K562 (cell line): ENCODE measurements at regions not wholly inside any gene's neighbourhood (a gene's known extent, or its start where the extent isn't known, plus 50 kb on each side); places are given as distances from the start of the nearest gene placed in this dataset.

Experiments used
- ARHGAP35 ChIP-seq: fragments of 450-650 bp; IDR thresholded peaks from 2 replicates; pipeline ENCODE4 v1.6.1; 2018; ENCODE audit not compliant: partially characterized antibody
- KHSRP ChIP-seq: fragments of 450-650 bp; IDR thresholded peaks from 2 replicates; pipeline ENCODE4 v1.6.1; 2017
- KLF16 ChIP-seq: IDR thresholded peaks from 2 replicates; pipeline ENCODE4 v1.6.1; 2016; ENCODE audit warnings: antibody characterized with exemption
- ZNF384 ChIP-seq: IDR thresholded peaks from 2 replicates; pipeline ENCODE4 v1.6.1; 2012; ENCODE audit warnings: low read depth, low read length, improper control_type of control experiment
- ZNF75A ChIP-seq: fragments of 450-650 bp; formaldehyde crosslinking; IDR thresholded peaks from 2 replicates; pipeline ENCODE4 v1.4.0; 2020; ENCODE audit warnings: mild to moderate bottlenecking
- TF ChIP-seq, protein P1 (sequence below), 2 experiments: IDR thresholded peaks in 1 of 2; conservative IDR thresholded peaks in 1 of 2; 2 replicates each; pipeline ENCODE4 v1.6.1; 2016; ENCODE audit warnings: low read depth in 2 of 2, mild to moderate bottlenecking in 1 of 2, missing compliant biosample characterization in 1 of 2, missing genetic modification characterization in 1 of 2, moderate library complexity in 1 of 2
- TF ChIP-seq, protein P2 (sequence below): fragments of 250-450 bp; sonication (Bioruptor Pico); IDR thresholded peaks from 2 replicates; pipeline ENCODE4 v1.8.0; 2022; ENCODE audit warnings: inconsistent platforms, mild to moderate bottlenecking, moderate library complexity, borderline replicate concordance
- TF ChIP-seq, protein P3 (sequence below): fragments of 450-650 bp; formaldehyde crosslinking; IDR thresholded peaks from 2 replicates; pipeline ENCODE4 v1.4.0; 2020; ENCODE audit warnings: mild to moderate bottlenecking, moderate library complexity

DNA sequence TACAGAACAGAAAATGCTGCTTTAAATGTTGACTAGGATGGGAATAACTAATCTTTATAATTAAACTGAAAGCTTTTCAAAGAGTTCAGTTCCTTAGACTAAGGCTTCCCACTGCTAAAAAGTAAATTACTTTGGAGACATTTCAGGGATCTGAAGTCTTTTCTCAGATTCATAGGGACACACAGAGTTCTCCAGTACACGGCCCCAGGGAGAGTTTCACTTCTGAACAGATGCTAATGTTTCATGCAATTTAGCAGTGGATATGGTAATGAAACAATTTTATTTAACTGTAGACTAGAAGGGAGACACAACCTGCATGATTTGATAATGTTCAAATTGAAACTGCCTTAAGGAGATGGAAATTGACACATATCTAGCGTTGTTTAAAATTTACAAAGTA, 1282.6 kb downstream of the NCAM2 start (continued):
- TF ChIP-seq, protein P1, sequence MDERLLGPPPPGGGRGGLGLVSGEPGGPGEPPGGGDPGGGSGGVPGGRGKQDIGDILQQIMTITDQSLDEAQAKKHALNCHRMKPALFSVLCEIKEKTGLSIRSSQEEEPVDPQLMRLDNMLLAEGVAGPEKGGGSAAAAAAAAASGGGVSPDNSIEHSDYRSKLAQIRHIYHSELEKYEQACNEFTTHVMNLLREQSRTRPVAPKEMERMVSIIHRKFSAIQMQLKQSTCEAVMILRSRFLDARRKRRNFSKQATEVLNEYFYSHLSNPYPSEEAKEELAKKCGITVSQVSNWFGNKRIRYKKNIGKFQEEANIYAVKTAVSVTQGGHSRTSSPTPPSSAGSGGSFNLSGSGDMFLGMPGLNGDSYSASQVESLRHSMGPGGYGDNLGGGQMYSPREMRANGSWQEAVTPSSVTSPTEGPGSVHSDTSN (CRISPR knock-in tag; IDR thresholded peaks at IDR 0.05; ENCODE audit: low read depth): no peak
- TF ChIP-seq, protein P1 (tag; conservative IDR thresholded peaks at IDR 0.05; ENCODE audit: low read depth): no peak
- TF ChIP-seq KHSRP (no peak), KLF16 (no peak), ZNF384 (no peak), ARHGAP35 (no peak), ZNF75A (CRISPR knock-in tag) (no peak)
- TF ChIP-seq, protein P2, sequence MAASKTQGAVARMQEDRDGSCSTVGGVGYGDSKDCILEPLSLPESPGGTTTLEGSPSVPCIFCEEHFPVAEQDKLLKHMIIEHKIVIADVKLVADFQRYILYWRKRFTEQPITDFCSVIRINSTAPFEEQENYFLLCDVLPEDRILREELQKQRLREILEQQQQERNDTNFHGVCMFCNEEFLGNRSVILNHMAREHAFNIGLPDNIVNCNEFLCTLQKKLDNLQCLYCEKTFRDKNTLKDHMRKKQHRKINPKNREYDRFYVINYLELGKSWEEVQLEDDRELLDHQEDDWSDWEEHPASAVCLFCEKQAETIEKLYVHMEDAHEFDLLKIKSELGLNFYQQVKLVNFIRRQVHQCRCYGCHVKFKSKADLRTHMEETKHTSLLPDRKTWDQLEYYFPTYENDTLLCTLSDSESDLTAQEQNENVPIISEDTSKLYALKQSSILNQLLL (CRISPR knock-in tag): no peak
- TF ChIP-seq, protein P3, sequence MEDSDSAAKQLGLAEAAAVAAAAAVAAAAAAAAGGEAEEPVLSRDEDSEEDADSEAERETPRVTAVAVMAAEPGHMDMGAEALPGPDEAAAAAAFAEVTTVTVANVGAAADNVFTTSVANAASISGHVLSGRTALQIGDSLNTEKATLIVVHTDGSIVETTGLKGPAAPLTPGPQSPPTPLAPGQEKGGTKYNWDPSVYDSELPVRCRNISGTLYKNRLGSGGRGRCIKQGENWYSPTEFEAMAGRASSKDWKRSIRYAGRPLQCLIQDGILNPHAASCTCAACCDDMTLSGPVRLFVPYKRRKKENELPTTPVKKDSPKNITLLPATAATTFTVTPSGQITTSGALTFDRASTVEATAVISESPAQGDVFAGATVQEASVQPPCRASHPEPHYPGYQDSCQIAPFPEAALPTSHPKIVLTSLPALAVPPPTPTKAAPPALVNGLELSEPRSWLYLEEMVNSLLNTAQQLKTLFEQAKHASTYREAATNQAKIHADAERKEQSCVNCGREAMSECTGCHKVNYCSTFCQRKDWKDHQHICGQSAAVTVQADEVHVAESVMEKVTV (CRISPR knock-in tag): no peak
